ENCODE measurements at regions not wholly inside any gene's neighbourhood (a gene's known extent, or its start where the extent isn't known, plus 50 kb on each side); places are given as distances from the start of the nearest gene placed in this dataset.
"Not testable (repeated sequence)": the region's sequence is repeated elsewhere in the genome, so short reads cannot be mapped to it uniquely, and the experiment has no call there.

DNA sequence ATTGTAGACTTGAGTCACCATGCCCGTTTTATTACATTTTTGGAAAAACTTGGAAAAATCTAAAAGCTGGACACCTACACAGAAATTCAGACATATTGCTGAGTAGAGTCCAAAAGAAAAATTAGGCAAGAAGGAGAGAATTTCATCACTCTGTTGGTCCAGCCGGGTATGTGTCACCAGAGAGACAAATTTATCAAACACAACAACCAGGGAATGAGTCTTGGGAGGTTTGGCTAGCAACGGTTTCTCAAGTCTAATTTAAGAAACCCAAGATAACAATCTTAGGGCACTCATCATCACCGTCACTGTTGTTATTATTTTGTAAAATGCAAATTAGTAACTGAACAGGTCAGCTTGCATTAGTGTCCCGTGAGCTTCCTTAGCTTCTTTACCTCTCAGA lies 197.5 kb upstream of the C2CD4B start:
- H3K4me3 ChIP-seq (ENCODE audit: low read depth, low read length): no peak overlapping the region

DNA sequence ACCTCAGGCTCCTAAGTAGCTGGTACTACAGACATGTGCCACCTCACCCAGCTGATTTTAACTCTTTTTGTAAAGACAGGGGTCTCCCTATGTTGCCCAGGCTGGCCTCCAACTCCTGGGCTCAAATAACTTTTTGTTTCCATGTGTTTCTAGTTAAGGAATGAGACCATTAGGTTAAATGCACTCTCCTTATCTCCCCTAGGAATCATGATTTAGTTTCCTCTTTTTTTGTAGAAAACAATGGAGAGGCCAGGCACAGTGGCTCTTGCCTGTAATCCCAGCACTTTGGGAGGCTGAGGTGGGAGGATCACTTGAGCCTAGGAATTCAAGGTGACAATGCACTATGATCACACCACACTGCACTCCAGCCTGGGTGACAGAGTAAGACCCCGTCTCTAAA lies 198.8 kb upstream of the C2CD4B start:
- H3K4me3 ChIP-seq (ENCODE audit: low read depth, low read length): no peak overlapping the region

DNA sequence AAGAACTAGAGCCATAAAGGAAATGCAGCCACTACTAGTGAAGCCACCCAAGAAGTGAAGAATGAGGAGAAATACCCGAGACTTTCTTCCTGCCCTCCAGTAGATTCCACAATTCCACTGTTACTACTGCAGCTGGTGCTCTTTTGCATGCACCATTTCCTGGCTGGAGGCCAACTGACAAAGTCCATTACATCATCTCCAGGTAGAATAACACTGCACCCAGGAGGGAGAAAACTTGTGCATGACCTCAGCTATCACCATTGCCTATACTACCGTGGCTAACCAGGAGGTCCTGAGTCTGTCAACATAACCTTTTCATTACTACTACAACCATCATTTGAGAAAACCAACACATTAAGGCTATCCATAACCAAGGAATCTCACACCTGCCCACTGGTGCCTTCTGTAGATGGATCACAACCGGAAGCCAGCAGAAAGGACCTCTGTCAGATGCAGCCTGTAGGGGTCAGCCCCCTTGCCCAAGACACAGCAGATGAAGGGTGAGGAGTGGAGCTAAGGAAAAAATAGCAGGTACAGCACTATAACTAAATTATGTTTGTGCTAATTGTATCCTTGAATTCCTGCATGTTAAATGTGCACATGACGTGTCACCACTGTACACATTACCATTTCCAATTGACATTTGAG lies 200.8 kb upstream of the C2CD4B start:
- H3K4me3 ChIP-seq (ENCODE audit: low read depth, low read length): no peak overlapping the region

DNA sequence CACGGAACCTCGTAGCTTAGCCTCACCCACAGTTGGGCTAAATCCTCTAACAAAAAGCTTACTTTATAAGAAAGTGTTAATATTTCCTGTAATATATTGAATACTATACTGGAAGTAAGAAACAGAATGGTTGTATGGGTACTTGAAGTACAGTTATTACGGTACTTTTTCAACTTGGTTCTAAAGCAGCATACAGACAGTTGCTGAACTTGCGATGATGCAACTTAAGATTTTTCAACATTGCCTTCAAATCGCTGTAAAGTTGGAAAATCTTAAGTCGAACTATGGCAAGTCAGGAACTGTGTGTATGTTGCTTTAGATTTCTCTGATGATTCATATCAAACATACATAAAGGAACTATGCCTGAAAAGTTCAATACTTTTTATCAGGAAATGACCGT lies 204.4 kb upstream of the C2CD4B start:
- no peak overlapping the region for H3K4me3 ChIP-seq (ENCODE audit: low read depth, low read length)

DNA sequence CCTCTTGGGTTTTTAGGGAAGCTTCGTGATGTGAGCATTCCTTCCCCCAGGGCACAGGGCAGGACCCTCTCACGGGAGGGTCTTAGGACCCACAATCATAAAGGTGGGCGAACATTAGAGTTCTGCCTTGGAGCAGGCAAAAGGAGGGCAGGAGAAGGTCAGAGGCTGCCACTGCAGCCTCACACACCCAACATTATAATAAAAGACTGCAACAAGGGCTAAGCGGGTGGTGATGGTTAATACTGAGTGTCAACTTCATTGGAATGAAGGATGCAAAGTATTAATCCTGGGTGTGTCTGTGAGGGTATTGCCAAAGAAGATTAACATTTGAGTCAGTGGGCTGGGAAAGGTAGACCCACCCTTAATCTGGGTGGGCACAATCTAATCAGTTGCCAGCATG lies 206.6 kb upstream of the C2CD4B start:
- H3K4me3 ChIP-seq (ENCODE audit: low read depth, low read length): not testable (repeated sequence)

DNA sequence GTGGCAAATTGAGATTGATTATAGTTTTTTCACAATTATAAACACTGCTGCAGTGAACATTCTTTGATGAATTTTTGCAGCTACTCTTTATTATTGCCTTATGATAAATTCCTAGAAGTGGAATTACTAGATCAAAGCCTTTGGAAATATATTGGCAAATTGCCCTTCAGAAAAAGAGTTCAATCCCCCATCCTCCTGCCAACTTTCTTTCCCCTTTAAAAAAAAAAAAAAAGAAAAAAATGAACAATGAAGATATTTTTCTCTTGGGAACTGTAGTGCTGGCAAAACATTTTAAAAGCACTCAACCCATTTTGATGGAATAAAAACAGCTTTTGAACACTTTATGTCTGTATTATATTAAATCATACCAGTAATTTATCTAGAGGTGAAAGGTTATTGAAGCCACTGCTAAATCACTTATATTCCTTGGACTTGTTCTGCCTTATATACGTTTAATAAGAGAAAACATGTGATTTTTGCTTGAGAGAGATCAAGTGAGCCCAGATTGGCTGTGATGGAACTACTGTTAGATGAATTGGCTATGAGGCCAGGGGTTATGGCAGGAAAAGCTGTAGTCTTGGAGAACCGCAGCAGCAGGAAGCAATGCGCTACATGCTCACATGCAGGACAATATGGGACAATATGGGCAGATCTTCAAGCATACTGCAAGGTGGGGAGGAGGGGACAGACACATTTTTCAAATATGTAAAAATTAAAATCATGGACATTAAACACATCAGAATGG lies 212.8 kb upstream of the C2CD4B start:
- H3K4me3 ChIP-seq (ENCODE audit: low read depth, low read length): no peak overlapping the region

DNA sequence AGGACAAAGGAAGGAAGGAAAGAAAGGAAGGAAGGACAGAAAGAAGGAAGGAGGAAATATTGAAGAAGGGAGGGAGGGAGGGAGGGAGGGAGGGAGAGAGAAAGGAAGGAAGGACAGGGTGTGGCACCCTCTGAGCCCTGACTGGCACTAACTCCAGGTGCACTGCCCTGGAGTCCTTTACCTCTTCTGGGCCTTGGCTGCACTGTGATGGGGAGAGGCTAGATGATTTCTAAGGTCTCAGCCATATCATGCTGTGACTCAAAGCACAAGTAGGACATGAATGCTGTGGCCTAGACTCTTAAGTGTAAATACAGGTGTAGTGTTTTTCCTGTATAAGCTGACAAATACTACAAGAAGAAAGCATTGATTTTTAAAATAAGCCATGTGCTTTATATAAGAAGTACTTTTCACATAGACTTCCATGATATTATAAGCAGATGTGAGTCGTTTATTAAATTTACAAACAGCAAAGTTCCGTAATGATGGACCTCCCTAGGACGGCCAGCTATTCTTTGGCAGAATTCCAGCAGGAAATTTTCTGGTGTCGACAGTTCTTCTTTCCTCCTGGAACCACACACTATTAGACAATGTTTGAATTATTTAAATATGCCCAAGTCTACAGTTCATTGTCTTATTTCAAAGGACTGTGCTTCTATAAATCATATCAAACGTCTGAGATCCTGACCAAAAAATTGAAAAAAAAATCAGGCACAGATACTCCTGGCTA lies 213.8 kb upstream of the C2CD4B start:
- H3K4me3 ChIP-seq (ENCODE audit: low read depth, low read length): no peak overlapping the region

DNA sequence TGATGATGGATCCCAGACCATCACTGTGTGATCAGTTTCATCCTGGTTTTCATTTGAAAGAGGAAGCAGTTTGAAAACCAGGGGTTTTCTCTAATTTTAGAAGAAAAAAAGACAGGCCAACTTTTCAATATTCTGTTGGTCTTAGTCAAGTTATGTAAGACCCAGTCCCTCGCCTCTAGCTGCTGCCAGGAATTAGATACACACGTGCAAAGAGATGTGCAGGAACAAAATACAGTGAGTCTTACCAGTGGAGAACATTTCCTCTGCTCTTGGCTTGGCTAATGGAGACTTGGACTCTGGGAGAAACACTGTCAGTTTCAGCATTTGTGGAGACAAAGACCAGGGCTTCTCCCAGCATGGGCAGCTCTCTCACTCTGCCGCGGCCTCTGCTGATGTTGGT lies 214.9 kb upstream of the C2CD4B start:
- H3K4me3 ChIP-seq (ENCODE audit: low read depth, low read length): no peak overlapping the region

DNA sequence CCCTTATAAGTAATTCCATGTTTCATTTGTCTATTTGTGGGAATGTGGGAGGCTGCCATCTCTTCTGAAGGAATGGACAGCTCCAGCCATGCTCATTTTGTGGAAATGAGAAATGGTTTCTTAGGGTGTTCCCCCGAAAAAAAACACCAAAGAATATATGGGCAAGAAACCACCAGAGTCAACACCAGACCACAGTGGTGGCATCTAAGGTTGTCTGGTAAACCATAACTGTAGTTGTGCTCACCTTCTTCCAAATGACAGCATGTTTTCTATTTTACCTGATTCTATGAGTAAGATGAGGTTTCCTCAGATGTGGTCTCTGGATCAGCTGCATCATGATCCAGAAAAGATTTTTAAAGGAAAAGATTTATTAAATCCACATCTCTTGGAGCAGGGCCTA lies 217.0 kb upstream of the C2CD4B start:
- no peak overlapping the region for H3K4me3 ChIP-seq (ENCODE audit: low read depth, low read length)

DNA sequence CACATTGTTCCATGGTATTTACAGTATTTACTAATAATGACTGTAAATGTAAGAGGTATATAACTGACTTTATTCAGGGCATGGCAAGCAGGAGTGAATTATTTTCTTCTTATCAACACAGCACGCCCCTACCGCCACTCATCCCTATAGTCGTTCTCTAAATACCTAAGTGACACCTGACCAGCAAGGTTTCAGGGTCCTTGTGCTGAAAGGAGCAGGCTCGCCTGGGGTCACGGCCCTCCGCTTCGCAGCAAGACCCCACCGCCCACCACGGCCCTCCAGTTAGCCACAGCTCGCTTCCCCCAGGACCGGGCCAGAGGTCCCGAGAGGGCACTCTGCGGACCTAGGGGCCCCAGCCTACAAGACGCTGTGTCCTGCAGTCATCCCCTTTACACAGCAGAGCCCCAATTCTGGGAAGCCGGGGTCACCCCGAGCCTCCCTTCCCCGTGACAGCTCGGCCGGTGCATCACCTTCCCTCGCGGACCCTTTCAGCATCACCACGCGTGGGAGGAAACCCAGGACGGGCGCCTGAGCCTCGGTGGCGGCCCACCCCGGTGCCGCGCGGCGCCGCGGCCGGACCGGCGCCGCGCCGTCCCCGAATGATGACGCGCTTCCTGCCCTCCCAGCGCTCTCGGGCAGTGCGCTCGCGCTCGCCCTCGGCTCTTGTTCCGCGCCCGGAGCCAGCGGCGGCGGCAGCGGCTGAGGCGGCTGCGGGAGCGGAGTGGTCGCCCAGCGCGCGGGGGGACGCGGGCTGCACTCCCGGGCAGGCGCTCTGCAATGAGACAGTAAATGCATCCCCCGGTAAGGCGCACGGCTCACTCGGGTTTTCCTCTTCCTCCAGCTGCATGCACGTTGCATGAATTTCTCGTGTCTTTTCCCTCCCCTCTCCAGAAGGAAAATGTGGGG lies 225.1 kb upstream of the C2CD4B start, which contains the start of gene TLN2:
TSS of gene TLN2 (plus strand) at position 666 of the 906 bp plus-strand sequence.
- H3K4me3 ChIP-seq (ENCODE audit: low read depth, low read length): peak within 1 kb of the TSS; percentile 88

DNA sequence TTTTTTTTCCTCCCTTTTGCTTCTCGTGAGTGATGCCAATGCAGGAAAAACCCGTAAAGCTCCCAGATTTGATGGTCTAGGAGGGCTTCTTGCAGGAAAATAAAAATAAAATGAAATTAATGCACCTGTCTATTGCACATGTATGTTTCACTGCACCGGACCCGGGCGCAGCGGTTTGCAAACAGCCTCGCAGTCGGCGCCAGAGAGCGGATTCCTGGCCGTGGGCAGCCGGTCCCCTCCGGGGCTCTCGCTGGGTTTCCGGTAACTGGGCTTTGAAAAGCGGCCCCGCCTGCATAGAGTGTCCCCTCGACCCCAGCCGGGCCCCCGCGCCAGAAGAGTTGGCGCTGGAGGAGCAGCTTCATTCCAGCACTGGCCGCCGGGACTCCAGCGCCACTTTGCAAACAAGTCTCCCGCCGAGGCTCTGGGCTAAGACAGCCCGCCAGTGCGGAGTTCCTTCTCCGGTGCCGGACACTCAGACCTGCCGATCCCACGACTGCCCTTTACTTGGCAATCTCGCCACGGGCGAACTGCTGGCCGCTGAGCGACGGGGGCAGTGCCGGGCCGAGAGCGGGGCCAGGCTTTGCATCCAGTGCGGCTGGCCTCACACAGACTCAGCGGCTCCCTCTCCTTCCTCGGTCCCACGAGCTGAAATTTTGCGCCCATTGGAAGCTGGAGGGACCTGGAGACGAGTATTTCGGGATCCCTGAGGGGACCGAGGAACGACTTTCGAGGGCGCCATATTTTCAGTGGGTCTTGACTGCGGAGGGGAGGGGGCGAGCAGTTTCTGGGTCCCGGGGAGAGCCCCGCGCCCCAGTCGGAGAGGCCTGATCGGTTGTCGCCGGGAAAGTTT lies 225.9 kb upstream of the C2CD4B start:
- H3K4me3 ChIP-seq (ENCODE audit: low read depth, low read length): peak overlapping the region; percentile 88

DNA sequence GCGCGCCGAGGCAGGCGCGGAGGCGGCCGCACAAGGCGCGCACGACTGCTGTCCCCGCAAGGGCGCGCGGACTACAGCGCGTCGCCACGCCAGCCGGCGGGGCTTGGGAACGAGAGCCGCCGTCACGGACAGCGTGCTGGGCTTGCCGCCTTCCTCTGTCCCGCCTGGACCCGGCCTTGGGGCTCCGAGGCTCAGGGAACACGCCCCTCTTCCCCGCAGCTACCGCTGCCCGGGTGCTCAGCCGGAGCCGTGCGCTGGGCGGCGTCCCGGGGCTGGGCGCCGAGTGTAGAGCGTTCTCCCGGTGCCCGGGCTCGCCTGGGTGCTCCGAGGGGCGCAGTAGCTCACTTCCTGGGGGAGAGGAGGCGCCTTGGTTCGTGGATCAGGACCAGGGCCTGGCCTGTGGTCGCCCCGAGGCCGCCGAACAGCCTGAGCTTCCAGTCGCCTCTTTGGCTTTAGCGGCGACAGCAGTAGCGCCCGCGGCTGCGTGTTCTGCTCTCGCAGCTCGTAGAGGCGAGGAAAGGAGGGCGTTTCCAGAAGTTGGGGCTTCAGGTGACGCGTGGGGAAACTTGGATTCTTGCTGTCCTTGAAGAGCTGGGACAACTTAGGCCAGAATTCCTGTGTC lies 226.7 kb upstream of the C2CD4B start:
- peak overlapping the region; percentile 88 for H3K4me3 ChIP-seq (ENCODE audit: low read depth, low read length)

DNA sequence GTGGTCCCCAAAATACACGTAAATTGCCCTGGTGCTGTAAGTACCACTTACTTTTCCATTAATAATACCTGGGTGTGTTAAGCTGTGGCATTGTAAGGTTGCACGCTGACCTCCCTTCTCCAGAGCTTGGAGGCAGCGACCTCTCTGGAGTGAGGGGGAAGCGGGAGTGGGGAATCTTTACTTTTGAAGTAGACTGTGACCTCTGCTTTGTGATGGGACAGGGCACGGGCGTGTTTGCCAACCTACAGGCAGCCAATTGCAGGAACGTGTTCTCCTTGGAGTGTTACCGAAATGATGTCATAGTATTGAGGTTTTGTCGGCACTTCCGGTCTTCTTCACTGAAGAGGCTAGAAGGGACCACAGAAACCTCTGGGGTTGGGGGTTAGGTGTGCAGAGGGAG lies 227.3 kb upstream of the C2CD4B start:
- H3K4me3 ChIP-seq (ENCODE audit: low read depth, low read length): peak overlapping the region; percentile 88

DNA sequence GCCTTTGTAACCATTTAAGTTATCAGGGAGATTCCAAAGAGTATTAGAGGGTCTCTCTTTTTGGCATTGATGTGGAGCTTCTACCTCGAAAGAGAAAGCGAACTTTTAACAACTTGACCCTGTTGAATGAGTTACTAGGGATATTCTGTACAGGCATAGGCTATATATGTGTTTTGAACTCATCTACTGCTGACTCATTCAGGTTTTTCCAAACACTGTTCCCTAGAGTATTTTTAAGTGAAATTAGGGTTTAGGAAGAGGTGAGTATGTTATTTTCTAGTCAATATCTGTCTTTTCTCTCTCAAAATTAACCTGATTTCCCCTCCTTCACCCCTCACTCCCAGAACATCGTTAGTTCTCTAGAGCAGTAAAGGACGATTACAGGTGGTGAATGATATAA lies 228.1 kb upstream of the C2CD4B start:
- H3K4me3 ChIP-seq (ENCODE audit: low read depth, low read length): no peak overlapping the region

DNA sequence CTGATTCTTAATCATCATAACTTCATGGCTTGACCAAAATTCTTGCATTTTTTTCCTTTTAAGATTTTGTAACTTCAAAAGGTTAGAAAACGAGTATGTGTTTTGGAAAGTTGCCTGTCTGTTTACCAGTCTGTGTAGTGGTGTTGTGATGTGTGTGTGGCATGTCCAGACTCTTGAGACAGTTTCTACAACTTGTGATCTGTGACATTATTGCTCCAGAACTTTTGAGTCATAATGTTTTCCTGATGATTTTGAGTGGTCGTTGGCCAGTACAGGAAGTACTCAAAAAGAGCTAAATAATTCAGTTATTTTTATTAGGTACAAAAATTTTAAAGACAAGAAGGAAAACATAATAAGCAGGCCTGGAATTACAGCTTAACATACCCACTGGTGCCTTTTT lies 229.0 kb upstream of the C2CD4B start:
- H3K4me3 ChIP-seq (ENCODE audit: low read depth, low read length): no peak overlapping the region

DNA sequence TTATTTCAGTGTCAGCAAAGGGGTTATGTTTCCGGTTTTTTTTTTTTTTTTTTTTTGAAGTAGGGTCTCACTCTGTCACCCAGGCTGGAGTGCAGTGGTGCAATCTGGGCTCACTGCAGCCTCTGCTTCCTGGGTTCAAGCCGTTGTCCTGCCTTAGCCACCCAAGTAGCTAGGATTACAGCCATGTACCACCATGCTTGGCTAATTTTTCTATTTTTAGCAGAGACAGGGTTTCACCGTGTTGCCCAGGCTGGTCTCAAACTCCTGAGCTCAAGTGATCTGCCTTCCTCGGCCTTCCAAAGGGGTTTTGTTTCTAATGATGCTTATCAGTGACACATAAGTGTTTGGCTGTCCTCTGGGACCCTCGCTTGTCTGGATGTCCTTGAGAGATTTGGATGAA lies 235.7 kb upstream of the C2CD4B start:
- no peak overlapping the region for H3K4me3 ChIP-seq (ENCODE audit: low read depth, low read length)

DNA sequence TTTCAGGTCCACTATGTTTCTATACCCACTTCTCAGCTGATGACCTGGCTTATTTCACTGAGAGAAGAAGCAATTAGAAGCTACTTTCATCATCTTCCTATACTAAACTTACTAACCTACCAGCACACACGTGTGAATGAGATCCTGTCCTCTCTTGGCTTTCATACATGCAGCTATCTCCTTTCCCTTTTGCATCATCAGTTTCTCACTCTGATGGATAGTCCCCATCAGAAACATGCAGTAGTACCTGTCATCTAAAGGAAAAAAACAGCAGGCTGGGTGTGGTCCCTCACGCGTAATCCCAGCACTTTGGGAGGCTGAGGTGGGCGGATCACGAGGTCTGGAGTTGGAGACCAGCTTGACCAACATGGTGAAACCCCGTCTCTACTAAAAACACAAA lies 237.6 kb upstream of the C2CD4B start:
- no peak overlapping the region for H3K4me3 ChIP-seq (ENCODE audit: low read depth, low read length)

DNA sequence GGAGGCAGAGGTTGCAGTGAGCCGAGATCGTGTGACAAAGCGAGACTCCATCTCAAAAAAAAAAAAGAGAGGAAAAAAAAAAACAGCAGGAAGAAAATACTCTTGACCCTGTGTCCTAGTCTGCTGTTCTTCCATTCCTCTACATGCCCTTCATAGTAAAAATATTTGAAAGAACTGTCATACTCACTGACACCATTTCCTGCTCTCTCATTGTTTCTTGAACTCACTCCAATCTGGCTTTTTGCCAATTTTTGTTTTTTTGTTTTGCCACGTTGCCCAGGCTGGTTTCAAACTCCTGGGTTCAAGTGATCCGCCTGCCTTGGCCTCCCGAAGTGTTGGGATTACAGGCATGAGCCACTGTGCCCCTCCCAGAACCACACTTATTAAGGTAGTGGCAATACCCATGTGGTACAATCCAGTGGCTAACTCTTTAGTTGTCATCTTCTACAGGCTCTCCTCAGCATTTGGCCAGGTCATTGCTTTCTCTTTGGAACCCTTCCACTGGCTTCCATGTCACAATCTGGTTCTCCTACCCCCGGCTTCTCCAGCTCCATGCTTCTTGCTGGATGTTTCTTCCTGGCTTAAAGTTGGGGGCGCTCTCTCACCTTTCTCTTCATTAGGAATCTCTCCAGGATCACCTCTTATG lies 238.2 kb upstream of the C2CD4B start:
- H3K4me3 ChIP-seq (ENCODE audit: low read depth, low read length): no peak overlapping the region
